Nephron (organoid): ENCODE measurements at regions not wholly inside any gene's neighbourhood (a gene's known extent, or its start where the extent isn't known, plus 50 kb on each side); places are given as distances from the start of the nearest gene placed in this dataset.
"Not testable (repeated sequence)": the region's sequence is repeated elsewhere in the genome, so short reads cannot be mapped to it uniquely, and the experiment has no call there.

Experiments used
- H3K27ac Mint-ChIP-seq, 3 experiments: 2 replicates each; pipeline ENCODE4 v1.8.0; 2020; ENCODE audit warnings: mixed read lengths in 3 of 3, mild to moderate bottlenecking in 2 of 3, moderate library complexity in 1 of 3
- H3K27me3 Mint-ChIP-seq: 2 replicates; pipeline ENCODE4 v1.8.0; 2021; ENCODE audit warnings: low read depth, mild to moderate bottlenecking, moderate library complexity, mixed read lengths
- H3K36me3 Mint-ChIP-seq: 2 replicates; pipeline ENCODE4 v1.8.0; 2020; ENCODE audit warnings: low read depth, mixed read lengths
- H3K4me1 Mint-ChIP-seq: 2 replicates; pipeline ENCODE4 v1.8.0; 2020; ENCODE audit warnings: mixed read lengths
- H3K4me3 Mint-ChIP-seq, 3 experiments: 2 replicates each; pipeline ENCODE4 v1.8.0; 2020; ENCODE audit warnings: mild to moderate bottlenecking in 3 of 3, mixed read lengths in 3 of 3, moderate library complexity in 2 of 3
- H3K9me3 Mint-ChIP-seq: 2 replicates; pipeline ENCODE4 v1.8.0; 2020; ENCODE audit warnings: mixed read lengths
- TF ChIP-seq, protein P1 (sequence below), 3 experiments: fragments of 200-600 bp; sonication (generic); IDR thresholded peaks; one replicate each; pipeline ENCODE4 v1.5.0; 2021; ENCODE audit warnings: antibody characterized with exemption in 3 of 3; ENCODE audit not compliant: unreplicated experiment in 3 of 3

DNA sequence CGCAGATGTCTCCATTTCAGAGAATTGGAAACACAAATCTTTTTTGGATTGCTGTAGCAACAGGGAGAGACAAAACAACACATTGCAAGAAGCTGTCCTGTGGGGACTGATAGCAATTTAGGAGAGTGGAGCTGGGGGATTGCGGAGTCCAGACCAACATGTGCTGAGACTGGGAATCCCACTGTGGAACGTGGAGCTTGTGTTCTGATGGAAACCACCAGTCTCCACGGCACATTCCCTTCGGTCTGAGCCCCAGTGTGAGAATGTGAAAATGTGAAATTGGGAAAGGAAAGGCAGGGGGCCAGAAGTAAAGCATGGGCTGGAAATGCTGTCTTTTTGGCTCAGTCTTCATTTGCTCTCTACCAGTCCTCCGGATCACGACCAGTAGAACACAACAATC is 348.8 kb upstream of the TNC start:
- peaks cover 13% of the 10 kb centered on the region for H3K9me3 Mint-ChIP-seq
- TF ChIP-seq, protein P1, sequence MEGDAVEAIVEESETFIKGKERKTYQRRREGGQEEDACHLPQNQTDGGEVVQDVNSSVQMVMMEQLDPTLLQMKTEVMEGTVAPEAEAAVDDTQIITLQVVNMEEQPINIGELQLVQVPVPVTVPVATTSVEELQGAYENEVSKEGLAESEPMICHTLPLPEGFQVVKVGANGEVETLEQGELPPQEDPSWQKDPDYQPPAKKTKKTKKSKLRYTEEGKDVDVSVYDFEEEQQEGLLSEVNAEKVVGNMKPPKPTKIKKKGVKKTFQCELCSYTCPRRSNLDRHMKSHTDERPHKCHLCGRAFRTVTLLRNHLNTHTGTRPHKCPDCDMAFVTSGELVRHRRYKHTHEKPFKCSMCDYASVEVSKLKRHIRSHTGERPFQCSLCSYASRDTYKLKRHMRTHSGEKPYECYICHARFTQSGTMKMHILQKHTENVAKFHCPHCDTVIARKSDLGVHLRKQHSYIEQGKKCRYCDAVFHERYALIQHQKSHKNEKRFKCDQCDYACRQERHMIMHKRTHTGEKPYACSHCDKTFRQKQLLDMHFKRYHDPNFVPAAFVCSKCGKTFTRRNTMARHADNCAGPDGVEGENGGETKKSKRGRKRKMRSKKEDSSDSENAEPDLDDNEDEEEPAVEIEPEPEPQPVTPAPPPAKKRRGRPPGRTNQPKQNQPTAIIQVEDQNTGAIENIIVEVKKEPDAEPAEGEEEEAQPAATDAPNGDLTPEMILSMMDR (IDR thresholded peaks at IDR 0.05; ENCODE audit: unreplicated experiment in 3 of 3), result no peak
- no peaks in the 10 kb centered on the region for H3K36me3 Mint-ChIP-seq
- H3K27me3 Mint-ChIP-seq, result peaks cover 10% of the 10 kb centered on the region
- H3K4me3 Mint-ChIP-seq, result no peak overlapping the region
- H3K27ac Mint-ChIP-seq, result no peak overlapping the region
- no peaks in the 10 kb centered on the region for H3K4me1 Mint-ChIP-seq

DNA sequence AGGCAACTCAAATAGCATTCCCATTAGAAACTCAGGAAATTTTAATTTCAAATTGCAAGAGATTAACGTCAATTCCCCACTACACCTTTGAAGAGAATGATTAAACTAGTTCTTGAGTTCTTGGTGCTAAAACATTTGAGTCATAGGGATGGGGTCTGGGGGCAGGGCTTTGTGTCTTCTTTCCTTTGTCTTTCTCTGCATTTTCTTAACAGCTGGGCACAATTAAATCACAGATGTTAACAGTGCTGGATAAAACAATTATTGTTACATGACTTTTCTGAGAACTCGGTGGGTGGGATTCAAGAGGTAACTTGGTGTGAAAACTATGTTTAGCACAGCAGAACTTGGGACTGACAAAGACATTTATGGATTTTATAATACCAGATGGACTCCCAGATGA is 351.9 kb upstream of the TNC start:
- H3K27ac Mint-ChIP-seq, result no peak overlapping the region
- H3K4me3 Mint-ChIP-seq, result no peak overlapping the region
- TF ChIP-seq, protein P1 (IDR thresholded peaks at IDR 0.05; ENCODE audit: unreplicated experiment in 3 of 3), result no peak
- H3K9me3 Mint-ChIP-seq, result peaks cover 13% of the 10 kb centered on the region
- H3K36me3 Mint-ChIP-seq, result no peaks in the 10 kb centered on the region
- H3K27me3 Mint-ChIP-seq, result peaks cover 35% of the 10 kb centered on the region
- H3K4me1 Mint-ChIP-seq, result peaks cover 5% of the 10 kb centered on the region

DNA sequence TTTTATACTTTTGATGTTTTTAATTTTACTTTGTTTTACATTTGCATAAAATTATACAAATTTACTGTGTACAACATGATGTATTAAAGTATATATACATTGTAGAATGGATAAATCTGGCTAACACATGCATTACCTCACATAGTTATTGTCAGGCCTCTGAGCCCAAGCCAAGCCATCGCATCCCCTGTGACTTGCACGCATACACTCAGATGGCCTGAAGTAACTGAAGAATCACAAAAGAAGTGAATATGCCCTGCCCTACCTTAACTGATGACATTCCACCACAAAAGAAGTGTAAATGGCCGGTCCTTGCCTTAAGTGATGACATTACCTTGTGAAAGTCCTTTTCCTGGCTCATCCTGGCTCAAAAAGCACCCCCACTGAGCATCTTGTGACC is 355.1 kb upstream of the TNC start:
- peaks cover 10% of the 10 kb centered on the region for H3K9me3 Mint-ChIP-seq
- H3K4me1 Mint-ChIP-seq, H3K4me3 Mint-ChIP-seq, H3K36me3 Mint-ChIP-seq, H3K27ac Mint-ChIP-seq: not testable (repeated sequence)
- H3K27me3 Mint-ChIP-seq, result peaks cover 35% of the 10 kb centered on the region

DNA sequence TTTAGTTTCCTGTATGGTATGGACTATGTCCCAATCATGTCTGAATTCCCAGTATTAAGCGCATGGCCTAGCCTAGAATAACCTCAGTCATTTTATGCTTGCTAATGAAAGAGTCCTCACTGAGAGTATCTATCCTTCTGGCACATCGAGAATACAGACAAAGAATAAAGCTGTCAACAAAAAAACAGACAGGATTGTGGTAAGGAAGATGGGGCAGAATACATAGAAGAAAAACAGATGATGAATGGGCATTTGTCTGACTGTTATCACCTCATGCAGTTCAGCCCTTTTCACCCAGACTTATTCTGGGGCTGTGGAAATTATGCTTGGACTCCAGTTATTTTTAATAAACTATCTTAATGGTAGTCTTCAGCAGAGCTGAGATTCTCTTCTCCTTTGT is 363.8 kb upstream of the TNC start:
- TF ChIP-seq, protein P1 (IDR thresholded peaks at IDR 0.05; ENCODE audit: unreplicated experiment in 3 of 3), result no peak
- Mint-ChIP-seq H3K36me3 (no peaks in the 10 kb centered on the region), H3K4me1 (no peaks in the 10 kb centered on the region), H3K4me3 (no peak overlapping the region), H3K27me3 (no peaks in the 10 kb centered on the region), H3K27ac (no peak overlapping the region), H3K9me3 (no peaks in the 10 kb centered on the region)

DNA sequence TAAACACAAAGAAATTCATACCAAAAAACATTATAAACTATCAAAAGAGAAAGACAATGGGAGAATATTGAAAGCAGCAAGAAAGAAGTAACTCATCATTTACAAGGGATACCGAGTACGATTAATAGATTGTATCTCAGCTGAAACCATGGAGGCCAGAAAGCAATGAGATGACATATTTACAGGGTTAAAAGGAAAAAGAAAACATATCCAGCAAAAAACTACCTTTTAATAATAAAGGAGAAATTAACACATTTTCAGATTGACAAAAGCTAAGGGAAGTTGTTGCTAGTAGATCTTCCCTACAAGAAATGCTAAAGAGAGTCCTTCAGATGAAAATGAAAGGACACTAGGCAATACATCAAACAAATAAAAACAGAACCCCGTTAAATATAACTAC is 364.8 kb upstream of the TNC start:
- H3K9me3 Mint-ChIP-seq, result no peaks in the 10 kb centered on the region
- no peak overlapping the region for H3K27ac Mint-ChIP-seq
- no peaks in the 10 kb centered on the region for H3K4me1 Mint-ChIP-seq
- TF ChIP-seq, protein P1 (IDR thresholded peaks at IDR 0.05; ENCODE audit: unreplicated experiment in 3 of 3), result no peak
- H3K36me3 Mint-ChIP-seq, result no peaks in the 10 kb centered on the region
- no peak overlapping the region for H3K4me3 Mint-ChIP-seq
- H3K27me3 Mint-ChIP-seq, result no peaks in the 10 kb centered on the region

DNA sequence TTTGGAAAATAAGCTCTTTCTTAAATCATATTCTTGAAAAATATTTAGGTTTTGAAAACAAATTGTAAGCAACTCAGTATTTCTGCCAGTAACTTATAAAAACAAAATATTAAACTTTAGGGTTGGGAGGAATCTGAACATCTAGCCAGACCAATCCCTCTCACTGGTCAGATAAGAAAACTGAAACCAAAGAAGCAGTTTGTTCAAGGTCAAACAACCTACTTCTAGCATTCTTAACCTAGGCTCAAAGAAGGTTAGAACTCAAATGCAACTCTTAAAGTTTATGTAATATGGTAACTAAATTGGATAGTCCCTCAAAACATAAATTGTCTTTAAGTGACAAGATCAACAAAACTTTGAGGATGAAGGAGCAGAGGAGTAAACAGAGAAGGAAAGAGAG is 374.9 kb upstream of the TNC start:
- no peaks in the 10 kb centered on the region for H3K9me3 Mint-ChIP-seq
- H3K27ac Mint-ChIP-seq, result no peak overlapping the region
- peaks cover 4% of the 10 kb centered on the region for H3K27me3 Mint-ChIP-seq
- H3K4me3 Mint-ChIP-seq, result no peak overlapping the region
- TF ChIP-seq, protein P1 (IDR thresholded peaks at IDR 0.05; ENCODE audit: unreplicated experiment in 3 of 3), result no peak
- H3K4me1 Mint-ChIP-seq, result peaks cover 6% of the 10 kb centered on the region
- H3K36me3 Mint-ChIP-seq, result no peaks in the 10 kb centered on the region
